ENCODE measurements at regions not wholly inside any gene's neighbourhood (a gene's known extent, or its start where the extent isn't known, plus 50 kb on each side); places are given as distances from the start of the nearest gene placed in this dataset.

DNA sequence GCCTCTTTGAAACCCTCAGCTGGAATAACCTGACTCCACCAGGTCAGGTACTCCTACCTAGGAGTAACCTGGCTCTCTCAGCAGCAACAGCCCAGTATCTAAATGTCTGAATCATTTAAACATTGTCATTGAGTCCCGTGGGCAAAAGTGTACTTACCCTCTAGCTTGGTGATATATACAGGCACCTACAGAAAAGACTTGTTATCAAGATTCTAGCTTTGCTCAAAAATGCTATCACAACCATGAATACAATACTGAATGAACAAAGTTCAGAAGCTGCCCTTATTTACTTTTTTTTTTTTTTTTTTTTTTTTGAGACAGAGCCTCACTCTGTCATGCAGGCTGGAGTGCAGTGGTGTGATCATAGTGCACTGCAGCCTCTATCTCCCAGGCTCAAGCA lies 268.2 kb downstream of the ZNF608 start:
- DNase-seq (ENCODE audit: insufficient read length, low spot score) (no peak), FAIRE-seq (no peak)

DNA sequence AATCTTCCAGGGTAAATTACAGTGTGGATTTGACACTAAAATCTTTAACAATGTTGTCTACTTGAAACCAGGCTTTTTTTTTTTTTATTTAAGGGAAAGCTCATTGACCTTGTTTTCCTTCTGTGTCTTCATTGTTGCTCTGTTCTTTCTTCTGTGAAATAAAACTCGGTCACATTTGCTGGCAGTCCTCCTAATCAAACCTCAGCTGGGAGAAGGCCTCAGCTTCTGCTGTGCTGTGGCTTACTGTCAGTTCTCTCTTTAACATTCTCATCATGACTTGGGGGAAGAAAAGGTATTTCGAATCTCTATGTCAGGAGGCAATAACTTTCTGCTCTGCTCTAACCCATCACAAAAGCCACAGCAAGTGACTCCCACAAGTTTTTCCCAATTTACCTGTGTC lies 268.9 kb downstream of the ZNF608 start:
- FAIRE-seq (no peak), DNase-seq (ENCODE audit: insufficient read length, low spot score) (no peak)

DNA sequence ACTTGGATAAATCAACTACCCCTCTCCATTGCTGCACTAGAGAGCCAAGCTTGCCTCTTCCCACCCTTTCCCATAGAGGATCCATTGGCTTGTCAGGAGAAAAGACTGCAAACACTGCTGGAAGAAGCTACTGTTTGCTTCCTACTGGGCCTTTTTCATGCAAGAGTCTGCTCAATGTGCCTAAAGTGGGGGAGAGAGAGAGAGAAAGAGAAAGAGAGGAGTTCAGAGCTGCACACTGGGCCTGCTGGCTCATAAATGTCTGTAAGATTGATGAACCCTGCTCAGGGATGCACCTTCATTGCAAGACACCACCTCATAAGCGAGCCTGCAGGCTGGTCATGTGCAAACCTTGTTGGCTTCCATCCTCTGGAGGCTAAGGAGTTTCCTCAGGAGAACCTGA lies 269.4 kb downstream of the ZNF608 start:
- no peak for DNase-seq (ENCODE audit: insufficient read length, low spot score)
- FAIRE-seq = no peak

DNA sequence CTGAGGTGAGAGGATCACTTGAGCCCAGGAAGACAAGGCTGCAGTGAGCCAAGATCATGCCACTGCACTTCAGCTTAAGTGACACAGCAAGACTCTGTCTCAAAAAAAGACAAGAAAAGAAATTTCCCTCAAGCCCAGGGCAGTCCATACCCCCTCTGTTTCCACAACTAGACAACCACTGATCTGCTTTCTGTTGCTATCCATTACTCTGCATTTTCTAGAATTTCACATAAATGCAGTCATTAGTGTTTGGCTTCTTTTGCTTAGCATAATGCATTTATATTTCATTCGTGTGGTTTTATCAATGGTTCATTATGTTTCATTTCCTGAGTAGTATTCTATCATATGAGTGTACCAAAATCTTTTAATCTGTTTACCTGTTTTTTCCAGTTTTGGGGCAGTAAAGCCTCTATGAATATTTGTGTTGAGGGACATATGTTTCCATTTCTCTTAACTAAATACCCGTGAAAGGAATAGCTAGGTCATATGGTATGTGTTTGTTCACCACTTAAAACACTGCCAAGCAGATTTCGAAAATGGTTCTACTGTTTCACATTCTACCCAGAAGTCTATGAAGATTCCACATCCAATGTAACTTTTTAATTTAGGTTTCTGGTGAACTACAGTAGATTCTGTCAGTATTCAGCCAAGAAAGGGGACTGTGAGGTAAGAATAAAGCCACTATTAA lies 271.8 kb downstream of the ZNF608 start:
- FAIRE-seq (no peak), DNase-seq (ENCODE audit: insufficient read length, low spot score) (no peak)

DNA sequence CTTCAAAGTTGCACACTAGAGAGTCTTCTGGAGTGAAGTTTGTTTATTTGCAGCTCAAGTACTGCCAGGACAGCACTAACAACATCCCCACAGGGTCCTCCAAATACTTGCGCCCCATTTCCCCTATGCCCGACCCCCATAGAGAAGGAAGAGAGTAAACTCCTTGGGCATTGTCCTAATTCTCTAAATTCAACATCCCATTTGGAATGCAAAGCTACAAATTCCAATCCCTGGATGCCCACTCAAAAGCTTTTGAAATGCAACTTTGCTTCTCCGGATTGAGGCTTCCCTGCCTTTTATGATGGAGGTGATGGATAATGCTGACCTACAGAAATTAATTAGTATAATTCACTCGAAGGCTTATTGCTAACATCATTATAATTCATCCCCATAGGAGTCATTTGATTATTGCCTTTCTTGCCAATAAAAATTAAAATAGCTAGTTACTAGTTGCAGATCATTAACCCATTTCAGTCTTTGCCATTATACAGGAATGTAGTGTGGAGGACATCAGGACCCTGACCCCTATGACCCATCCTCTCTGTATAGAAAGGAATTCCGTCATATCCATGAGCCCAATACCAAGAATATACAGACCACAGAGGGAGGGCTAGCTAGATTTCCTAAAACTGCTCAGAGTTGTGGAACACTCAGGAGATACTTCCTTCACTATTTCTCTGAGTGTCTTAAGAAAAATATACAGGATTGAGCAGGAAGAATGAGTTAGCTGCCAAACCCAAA lies 277.6 kb downstream of the ZNF608 start:
- FAIRE-seq (no peak), DNase-seq (ENCODE audit: insufficient read length, low spot score) (no peak)

DNA sequence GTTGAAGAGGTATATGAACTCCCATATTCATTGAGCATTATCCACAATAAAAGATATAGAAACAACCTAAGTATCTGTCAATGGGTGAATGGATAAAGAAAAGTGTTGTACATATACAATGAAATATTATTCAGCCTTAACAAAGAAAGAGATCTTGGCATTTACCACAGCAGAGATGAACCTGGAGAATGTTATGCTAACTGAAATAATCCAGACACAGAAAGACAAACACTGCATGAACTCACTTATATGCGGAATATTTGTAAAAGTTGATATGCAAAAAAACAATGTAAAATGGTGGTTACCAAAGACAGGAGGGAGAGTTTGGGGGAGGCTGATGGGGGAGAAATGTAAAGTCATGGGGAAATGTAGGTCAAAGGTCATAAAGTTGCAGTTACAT lies 278.7 kb downstream of the ZNF608 start:
- no peak for FAIRE-seq
- DNase-seq (ENCODE audit: insufficient read length, low spot score) = no peak

DNA sequence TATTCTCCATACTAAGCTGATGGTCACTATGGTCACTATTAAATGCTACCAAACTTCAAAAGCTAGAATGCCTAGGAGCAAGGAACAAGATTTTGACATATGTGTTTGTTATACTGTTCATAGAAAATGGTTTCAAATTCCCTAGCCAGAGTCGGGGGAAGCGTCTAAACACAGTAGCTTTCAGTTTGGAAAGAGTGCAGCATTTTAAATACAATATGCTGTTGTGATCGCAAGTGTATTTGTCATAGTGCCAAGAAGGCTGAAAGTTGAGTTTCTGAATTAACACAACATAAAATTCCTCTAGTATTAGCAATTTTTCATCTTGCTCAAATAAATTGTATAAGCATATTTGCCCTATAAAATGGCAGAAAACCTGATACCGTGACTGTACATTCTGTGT lies 280.4 kb downstream of the ZNF608 start:
- no peak for DNase-seq (ENCODE audit: insufficient read length, low spot score)
- no peak for FAIRE-seq

DNA sequence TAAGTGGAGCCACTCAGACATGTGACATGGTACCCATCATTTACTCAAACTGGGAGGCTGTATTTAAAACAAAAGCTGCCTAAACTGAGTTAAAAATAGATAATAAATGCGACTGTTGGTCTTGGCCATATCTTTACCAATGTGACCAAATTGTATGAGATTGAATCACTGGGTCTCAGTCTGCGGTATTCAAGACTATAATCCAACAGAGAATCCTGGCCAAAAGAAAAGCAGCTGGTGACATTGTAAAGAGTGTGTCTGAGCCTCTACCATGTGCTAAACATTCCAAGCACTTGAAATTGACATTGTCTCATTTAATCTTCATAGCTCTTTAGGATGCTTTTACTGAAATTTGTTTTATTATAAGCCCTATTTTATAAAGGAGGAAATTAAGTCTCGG lies 282.6 kb downstream of the ZNF608 start:
- no peak for DNase-seq (ENCODE audit: insufficient read length, low spot score)
- FAIRE-seq = no peak

DNA sequence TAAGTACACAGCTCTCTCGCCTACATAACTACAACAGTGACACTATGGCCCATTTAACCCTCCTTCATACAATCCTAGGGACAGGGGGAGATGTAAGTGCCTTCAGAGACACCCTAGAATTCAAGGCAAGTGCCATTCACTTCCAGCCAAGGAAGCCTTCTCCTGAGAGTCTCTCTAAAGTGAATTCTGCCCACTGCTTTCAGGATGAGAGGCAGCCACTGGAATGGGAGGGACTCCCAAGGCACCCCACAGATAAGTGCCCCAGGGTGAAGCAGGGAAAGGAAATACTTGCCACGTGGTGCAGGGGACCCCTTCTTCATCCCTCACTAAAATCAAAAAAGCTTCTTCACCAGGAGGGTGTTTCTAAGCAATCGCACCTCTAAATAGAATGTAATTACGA lies 283.7 kb downstream of the ZNF608 start:
- no peak for DNase-seq (ENCODE audit: insufficient read length, low spot score)
- no peak for FAIRE-seq

DNA sequence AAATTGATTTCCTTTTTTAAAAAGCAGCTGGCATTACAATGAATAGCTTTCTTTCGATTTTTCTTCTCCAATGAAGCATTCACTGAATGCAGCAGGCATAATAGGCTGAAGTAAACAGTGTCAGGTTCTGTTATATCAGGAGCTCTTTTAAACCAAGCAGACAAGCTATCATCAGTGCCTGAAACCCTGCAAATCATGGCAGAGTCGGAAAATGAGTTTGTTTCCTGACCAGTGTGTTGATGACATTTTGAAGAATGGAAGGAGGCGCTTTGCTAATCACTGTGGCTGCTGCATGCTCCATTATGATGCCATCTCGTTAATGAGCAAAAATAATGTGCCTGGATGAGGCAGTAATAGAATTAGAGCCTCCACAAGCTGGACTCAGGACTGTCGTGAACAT lies 284.5 kb downstream of the ZNF608 start:
- no peak for FAIRE-seq

DNA sequence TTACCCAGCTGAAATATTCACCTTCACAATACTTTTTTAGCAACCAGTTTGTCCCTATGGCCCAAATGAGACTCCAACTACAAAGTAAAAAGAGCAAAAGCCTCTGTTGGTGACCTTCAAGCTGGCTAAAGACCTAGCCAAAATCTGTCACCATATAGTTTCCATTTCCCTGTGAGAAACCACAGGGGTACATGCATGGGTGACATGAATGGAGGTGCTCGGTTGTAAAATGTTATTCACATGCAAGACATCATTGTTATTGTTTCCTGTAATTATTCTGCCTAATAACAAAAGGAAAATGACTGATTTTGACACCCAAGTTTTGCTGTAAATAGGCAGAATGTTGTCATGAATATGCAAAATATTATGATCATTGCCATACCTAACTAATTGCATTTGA lies 285.3 kb downstream of the ZNF608 start:
- DNase-seq (ENCODE audit: insufficient read length, low spot score) = no peak
- no peak for FAIRE-seq

More for the DNA sequence above, 284.5 kb downstream of the ZNF608 start:
- no peak for DNase-seq (ENCODE audit: insufficient read length, low spot score)

DNA sequence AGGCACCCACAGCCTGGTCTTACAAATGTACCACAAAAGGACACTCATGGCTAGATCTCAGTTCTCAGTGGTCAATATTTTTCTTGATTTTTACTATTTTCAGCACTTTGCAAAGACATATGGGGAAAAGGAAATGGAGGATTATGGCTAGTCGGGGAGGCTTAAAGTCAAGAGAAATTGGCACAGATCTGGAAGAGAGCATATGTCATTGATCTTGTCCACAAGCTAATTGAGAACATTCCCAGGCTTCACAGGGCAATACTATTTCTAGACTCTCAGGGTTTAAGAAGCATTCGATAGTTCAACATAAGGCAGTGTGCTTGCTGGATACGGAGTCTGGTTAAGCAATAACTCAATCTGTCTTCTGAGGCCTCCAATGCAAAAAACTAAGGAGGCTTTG lies 285.8 kb downstream of the ZNF608 start:
- FAIRE-seq (no peak), DNase-seq (ENCODE audit: insufficient read length, low spot score) (no peak)

DNA sequence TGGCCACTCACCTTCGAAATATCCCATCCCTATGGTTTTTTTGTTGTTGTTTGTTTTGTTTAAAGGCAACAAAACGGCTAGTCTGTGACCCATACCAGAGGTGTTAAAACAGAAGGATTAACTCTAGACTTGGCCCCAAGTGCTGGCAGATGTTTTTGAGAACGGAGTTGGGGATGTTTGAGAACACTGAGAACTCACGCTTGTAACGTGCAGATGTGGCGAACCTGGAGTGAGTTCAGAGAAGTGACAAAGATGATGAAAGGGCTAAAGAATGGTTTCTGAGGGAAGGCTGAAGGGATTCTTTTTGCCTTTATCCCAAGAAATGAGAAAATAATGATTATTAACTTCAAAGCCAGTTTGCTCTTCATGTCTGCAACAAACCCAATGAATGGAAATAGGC lies 286.5 kb downstream of the ZNF608 start:
- DNase-seq (ENCODE audit: insufficient read length, low spot score) (no peak), FAIRE-seq (no peak)

DNA sequence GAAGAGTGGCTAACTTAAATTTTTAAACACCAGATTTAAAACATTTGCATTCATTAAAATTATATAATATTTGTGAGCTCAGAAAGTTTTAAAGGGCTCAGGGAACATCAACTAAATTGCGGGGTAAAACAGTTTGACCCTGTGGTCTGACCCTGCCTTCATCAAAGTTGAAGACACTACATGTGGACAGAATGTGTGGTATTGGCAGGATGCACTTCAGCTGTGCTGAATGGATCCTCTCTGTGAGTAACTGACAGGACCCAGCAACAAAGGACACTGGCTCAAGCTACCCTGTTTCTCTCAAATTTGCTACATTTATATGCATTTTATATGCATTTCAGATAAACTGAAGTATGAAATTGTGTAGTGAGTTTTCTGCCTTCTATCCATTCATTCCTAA lies 288.5 kb downstream of the ZNF608 start:
- no peak for FAIRE-seq
- no peak for DNase-seq (ENCODE audit: insufficient read length, low spot score)

DNA sequence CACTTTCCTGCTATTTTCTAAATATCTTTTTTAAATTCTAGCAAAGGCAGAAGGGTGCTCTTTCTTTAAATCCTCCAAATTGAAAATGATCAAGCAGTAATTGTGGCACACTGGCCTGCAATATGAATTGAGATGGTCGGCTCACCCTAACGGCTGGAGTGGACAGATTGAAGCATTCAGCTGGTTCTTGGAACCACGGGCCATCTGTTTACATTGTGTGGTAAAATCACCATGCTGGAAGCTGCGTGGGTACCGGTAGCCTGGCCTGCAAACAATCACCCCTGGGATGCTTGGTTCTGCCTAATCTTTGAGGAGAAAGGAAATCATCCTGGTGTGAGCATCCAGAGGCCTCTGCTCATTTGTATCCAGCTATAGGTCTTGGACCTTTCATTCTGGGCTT lies 289.3 kb downstream of the ZNF608 start:
- DNase-seq (ENCODE audit: insufficient read length, low spot score) (no peak), FAIRE-seq (no peak)

DNA sequence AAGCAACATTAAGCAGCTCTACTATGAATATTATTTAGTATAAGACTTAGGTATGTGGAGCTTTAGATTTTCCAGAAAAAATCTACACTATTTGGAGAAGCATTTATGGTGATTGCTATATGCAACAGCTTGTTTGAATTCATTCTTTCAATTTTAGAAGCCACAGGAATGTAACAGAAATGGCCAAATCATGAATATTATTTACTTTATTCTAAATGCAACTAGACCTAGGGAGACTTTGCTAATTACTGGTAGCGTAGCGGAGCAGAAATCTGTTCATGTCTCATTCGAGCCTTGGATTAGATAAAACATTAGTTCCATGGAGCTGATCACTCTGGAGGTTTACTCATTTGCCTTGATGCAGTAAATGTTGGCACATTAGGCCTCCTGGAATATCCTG lies 290.2 kb downstream of the ZNF608 start:
- no peak for FAIRE-seq
- no peak for DNase-seq (ENCODE audit: insufficient read length, low spot score)

DNA sequence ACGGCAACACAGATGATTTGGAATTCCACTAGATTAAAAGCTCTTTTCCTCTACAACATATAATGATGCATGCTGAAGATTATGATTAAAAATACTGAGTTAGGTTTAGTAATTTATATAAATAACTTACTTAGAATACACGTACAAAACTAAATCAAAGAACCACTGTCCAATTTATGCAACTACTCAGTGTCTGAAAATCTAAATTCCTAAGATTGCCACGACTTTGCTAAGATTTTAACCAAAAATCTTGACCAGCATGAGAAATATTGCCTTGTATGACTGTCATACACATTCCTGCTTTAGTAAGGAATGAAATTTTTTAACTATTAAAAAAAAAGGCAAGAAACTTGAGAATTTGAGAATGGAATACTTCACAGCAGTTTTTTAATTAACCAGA lies 292.4 kb downstream of the ZNF608 start:
- no peak for FAIRE-seq
- DNase-seq (ENCODE audit: insufficient read length, low spot score) = no peak

DNA sequence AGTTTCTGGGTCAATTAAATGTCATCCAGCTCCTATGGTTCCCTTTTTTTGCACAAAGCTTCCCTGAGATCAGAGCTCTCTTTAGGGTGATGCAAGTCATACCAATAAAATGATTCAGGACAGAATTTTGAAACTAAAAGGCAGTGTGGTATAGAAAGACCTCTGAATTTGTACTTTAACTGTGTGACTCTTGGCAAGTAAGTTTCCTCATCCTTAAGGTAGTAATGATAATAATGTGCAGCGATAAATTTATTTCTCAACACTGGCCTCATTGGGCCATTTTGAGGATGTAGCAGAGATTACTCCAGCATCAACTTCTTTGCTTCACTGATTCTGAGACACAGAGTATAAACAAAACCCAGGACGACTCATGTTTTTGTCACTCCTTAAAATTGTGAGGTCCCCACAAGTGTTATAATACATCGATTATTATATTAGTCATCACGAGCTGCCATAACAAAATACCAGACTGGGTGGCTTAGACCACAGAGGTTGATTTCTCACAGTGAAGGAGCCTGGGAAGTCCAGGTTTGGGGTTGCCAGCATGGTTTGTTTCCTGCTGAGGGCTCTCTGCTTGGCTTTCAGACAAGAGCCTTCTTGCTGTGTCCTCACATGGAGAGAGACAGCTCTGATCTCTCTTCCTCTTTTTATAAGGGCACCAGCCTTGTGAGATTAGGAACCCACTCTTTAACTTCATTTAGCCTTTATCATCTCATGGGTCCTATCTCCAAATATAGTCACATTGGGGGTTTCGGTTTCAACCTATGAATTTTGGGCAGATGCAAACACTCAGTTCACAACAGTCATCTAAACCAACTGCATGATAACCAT lies 293.0 kb downstream of the ZNF608 start:
- no peak for DNase-seq (ENCODE audit: insufficient read length, low spot score)
- no peak for FAIRE-seq

DNA sequence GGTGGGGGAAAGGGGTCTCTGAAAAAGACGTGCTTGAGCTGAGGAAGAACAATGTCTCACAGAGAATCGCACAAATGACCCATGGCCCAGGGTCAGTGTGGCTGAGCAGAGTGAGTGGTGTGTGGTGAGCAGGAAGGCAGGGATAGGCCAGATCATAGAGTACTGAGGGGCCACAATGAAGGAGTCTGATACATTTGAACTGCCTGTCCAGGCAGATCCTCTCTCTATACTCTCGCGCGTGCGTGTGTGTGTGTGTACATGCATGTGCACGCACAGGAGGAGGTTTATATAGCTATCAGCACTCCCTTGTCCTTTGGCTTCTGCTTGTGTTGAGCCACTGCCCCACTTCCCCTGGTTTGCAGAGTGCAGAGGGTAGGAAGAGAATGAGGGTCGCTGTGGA lies 294.0 kb downstream of the ZNF608 start:
- FAIRE-seq = no peak
- DNase-seq (ENCODE audit: insufficient read length, low spot score) = no peak

DNA sequence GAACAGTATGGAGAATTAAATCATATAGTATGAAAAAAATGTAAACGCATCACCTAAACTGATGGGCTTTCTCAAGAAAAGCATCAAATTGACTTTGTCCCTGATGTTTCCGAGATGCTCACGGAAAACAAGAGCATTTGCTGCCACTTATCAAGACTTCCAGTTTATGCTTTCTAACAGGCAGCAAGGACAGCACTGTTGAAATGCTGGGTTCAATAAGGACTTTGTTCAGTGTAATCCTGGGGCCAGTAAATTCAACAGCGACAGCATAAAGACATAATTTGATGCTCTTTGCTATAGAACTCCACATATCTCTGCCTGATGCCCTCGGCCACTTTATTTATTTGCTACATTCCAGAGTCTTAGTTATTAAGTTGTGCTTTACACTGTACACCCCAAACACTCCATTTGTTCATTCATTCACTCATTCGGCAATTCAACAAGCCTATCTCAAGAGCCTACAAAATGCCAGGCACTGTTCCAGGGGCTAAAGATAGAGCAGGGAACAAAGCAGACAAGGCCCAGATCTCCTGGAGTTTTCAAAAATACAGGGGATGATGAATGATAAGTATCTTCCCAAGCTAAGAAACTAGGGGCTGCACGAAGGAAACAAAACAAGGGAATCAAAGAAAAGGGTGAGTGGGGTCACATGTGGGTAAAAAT lies 294.6 kb downstream of the ZNF608 start:
- FAIRE-seq = no peak
- no peak for DNase-seq (ENCODE audit: insufficient read length, low spot score)

DNA sequence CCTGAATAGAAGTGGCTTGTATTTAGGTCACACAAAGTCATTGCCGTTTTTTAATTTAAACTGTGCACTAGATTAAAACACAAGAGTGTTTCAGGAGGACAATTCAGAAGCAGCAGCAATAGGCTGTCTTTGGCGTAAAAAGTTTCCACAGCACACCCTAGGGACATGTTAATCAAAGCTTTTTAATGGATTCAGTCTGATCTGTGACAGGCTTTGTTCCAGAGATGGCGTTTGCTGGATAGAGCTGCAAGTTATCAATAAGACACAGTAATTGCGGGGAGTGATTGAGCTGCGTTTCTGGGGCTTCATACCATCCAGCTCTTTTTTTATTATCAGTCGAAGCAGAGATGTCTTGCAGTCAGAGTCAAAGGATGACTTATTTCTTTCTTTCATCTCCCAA lies 300.3 kb downstream of the ZNF608 start:
- FAIRE-seq (no peak), DNase-seq (ENCODE audit: insufficient read length, low spot score) (no peak)
